GM21390 (cell line): ENCODE measurements at regions not wholly inside any gene's neighbourhood (a gene's known extent, or its start where the extent isn't known, plus 50 kb on each side); places are given as distances from the start of the nearest gene placed in this dataset.
"Not testable (repeated sequence)": the region's sequence is repeated elsewhere in the genome, so short reads cannot be mapped to it uniquely, and the experiment has no call there.

Experiments
- ATAC-seq: cut with Tn5 transposase; IDR thresholded peaks from one replicate; pipeline ENCODE4 v1.9.1; 2021; ENCODE audit not compliant: unreplicated experiment

GRCh38 chr13:70814684-70815083 is 706.4 kb upstream of the KLHL1 start:
- no peak for ATAC-seq

DNA sequence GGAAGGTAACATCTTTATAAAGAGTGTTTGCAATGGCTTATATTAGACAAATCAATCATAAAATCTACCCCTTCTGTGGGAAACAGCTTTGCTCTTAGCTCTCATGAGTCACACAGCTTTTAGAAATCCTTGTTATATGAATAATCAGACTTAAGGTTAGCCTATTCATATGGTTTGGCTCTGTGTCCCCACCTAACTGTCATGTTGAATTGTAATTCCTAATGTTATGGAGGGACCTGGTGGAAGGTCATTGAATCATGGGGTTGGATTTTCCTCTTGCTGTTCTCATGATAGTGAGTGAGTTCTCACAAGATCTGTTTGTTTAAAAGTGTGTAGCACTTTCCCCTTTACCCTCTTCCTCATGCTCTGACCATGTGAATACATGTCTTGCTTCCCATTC is 704.2 kb upstream of the KLHL1 start:
- no peak for ATAC-seq

DNA sequence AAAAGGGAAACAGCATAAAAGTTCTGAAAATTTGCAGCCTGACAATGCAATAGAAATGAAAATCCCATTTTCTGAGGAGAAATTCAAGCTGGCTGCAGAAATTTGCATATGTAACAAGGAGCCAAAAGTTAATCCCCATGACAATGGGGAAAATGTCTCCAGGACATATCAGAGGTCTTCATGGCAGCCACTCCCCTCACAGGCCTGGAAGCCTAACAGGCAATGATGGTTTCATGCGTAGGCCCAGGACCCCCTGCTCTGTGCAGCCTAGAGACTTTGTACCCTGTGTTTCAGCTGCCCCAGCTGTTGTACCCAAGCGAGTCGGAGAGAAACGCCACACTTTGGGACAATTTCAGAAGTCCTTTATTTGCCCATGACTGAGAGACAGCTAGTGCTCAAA is 701.3 kb upstream of the KLHL1 start:
- no peak for ATAC-seq

DNA sequence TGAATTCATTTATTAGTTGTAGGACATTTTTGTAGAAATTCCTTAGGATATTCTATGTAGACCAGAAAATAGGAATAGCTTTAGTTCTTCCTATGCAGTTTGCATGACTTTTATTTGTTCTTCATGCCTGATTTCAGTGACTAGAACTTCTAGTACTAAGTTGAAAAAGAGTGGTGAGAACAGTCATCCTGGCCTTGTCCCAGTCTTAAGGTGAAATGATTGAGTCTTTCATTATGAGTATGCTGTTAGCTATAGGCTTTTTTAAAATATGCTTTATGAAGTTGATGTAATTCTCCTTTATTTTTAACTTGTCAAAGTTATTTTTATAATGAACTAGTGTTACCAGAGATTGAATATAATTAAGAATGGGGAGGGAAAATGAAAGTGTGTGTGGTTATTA is 690.1 kb upstream of the KLHL1 start:
- no peak for ATAC-seq

- no peak for ATAC-seq
Observed at GRCh38 chr13:70795484-70795883, 687.2 kb upstream of the KLHL1 start.

- ATAC-seq, result no peak
Observed at GRCh38 chr13:70792121-70792520, 683.9 kb upstream of the KLHL1 start.

- no peak for ATAC-seq
Observed at GRCh38 chr13:70789751-70790150, 681.5 kb upstream of the KLHL1 start.

DNA sequence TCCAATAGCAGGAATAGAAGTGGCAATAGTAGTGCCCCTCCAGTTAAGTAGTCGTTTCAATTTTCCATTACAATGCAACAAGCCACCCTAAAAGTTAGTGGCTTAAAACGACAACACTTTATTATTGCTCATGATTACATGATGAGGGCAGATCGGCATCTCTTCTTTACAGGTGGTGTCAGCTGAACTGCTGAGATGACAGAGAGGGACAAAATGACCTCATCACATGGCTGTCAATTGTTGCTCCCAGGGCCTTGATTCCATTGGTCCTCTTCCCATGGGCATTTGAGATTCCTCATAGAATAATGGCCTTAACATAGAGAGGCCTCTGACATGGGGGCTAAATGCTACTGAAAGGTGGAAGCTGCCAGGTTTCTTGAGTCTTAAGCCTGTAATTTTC is 679.8 kb upstream of the KLHL1 start:
- no peak for ATAC-seq

DNA sequence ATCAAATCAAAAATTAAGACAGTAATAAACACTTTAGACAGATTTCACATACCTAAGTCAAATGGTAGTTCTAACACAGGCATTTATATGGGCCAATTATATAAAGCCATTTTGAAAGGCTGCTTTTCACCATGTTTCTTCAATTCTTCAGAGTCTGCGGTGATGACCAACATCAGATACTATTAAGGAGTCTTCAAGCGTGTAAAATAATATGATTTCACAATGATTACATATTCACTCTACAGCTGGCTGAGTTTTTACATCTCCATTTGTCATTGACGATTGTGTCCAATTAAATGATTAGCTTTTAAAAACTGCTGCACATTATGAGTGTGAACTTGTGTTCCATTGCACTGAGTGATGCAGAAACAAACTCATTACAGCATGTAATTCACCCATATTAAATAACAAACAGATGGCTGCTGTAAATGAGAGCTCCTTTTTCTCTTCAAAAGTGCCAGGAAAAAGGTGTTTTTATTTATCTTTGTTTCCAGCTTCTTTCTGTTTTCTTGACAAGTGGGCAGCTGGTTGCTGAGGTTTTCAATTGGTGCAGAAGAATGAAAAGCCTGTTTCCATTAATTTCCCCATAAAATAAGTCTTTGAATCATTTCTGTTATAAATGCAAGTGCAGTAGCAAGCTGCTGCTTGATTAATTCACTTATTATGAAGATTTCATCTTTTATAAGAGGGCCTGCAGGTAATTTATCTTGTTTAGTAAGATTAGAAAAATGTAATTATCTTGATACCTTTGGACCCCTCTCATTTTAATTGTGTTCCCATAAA is 676.1 kb upstream of the KLHL1 start:
- ATAC-seq, result no peak

DNA sequence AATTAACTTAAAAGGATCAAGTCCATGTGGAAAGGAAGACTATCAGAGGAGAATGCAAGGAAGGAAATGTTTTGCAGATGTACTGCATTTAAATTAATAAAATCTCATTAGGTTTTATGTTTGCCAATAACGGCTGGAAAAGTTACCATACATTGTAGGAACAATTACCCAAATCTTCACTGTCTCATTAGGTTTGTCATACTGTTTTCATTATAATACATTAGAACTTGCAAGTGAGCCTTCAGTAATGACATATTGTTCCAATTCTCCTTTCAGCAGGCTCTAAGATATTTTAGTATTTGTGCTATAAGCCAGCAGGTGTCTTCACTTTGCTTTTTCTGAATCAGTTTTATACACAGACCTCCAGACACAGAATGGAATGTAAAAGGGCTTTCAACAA is 661.6 kb upstream of the KLHL1 start:
- no peak for ATAC-seq

GRCh38 chr13:70758932-70759331 is 650.7 kb upstream of the KLHL1 start:
- ATAC-seq, result no peak

GRCh38 chr13:70756088-70756487 is 647.8 kb upstream of the KLHL1 start:
- no peak for ATAC-seq

- no peak for ATAC-seq
Observed at GRCh38 chr13:70755456-70755855, 647.2 kb upstream of the KLHL1 start.

DNA sequence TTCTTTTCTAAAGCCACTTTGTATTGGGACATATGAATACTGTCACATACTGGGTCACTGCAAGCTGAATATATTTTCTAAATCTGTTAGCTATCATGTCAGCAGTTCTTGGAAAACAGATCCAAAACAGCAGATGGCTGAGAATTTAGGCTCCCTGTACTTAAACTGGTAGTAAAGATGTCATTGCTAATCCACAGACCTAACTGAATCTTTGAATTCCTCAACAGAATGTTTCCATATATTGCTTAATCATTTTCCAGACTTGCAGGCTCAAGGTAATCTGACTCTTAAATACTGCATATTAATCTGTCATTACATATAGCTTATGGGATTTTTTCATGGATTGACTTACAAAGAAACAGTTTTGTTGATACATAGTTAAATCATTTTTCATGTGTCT is 639.0 kb upstream of the KLHL1 start:
- ATAC-seq, result no peak

- not testable (repeated sequence) for ATAC-seq
Observed at GRCh38 chr13:70746469-70746868, 638.2 kb upstream of the KLHL1 start.

DNA sequence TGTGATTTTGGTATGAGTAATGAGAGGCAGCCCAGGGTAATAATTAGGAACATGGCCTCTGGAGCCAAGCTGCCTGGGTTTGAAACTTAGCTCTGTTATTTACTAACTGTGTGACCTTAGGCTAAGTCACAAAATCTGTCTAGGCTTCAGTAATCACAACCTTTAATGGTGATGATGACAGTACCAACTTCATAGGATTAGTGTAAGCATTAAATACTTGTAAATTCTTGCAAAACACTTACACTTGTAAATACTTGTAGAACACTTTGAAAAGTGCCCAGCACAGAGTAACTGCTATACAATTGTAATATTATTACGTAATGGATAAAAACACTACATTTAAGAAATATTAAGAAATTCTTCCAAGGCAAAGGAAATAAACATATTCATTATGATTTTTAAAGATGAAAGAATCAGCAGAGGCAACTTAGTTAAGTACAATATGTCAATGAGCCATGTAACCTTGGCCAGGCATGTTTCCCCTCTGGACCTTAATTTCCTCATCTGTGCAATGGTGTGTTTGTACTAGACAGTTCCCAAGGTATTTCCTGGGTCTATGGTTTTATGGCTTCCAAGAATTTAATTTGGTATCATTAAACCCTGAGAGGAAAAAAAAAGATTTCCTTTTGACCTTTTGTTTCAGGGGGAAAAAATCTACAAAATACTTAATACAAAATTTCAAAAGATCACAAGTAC is 628.5 kb upstream of the KLHL1 start:
- no peak for ATAC-seq

- ATAC-seq, result no peak
Observed at GRCh38 chr13:70732611-70733010, 624.4 kb upstream of the KLHL1 start.

DNA sequence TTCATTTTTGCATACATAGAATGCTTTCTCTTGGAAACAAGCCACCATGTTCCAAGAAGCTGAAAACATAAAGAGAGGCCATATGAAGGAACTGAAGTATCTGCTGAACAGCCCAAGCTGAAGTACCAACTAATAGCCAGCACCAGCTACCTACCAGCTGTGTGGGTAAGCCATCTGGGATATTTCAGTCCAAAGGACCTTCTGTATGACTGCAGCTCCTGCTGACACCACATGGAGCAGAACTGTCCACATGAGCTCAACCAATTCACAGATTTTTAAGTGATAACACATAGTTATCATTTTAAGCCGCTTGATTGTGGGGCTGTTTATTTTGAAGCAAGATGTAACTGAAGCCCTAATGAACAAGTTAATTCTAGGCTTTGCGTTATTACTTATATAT is 621.1 kb upstream of the KLHL1 start:
- ATAC-seq, result no peak

- no peak for ATAC-seq
Observed at GRCh38 chr13:70723732-70724131, 615.5 kb upstream of the KLHL1 start.

DNA sequence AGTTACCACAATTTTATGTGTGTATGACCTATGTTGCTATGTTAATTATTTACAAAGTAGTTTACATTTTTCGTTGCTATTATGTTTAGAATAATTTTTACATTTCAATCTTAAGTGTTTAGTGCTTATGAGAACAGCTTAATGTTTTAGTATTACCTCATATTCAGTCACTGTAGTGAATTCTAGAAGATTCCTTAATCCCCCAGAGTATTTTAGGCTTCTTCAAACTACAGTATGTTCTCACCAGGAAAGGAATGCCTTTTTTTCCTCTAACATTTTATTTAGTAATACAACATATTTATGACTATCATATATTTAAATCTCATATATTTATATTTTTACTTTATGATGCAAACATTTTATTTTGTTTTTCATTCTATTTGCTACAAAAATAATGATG is 612.1 kb upstream of the KLHL1 start:
- ATAC-seq, result no peak

DNA sequence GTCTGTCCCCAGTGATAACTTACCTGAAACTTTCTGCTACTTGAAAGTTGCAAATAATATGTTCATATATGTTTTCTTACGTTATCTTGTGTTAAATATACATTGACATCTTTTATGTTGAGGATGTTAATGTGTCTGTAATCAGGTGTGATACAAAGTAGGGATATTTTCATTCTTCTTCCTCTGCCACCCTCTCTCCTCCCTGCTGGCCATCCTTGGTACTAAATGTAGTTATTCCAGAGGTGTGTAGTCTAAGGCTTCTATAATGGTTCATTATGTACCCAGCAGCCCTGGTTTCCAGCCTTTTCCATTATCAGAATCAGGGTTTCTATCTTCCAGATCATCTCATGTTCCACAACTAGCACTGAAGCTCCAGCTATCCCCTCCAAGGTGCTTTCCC is 606.7 kb upstream of the KLHL1 start:
- ATAC-seq, result no peak

GRCh38 chr13:70708775-70709174 is 600.5 kb upstream of the KLHL1 start:
- no peak for ATAC-seq

DNA sequence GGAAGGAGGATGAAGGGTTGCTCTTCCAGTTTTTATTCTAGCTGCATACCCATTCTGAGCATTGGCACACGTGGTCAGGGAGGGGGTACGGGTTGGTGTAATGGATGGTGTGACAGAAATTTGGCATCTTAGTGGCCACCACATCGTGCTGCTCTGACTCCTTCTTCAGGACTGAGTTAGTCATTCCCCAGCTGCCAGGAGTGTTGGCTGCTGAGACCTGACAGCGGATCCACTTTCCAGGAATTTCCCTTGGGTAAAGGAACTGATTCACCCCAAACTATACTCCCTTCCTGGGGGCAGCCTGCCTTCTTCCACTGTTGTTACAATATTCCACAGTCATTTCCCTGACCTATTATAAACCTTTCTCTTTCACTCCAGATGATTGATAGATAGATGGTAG is 595.5 kb upstream of the KLHL1 start:
- no peak for ATAC-seq
